Neural cell (in vitro differentiated cells): ENCODE measurements at regions not wholly inside any gene's neighbourhood (a gene's known extent, or its start where the extent isn't known, plus 50 kb on each side); places are given as distances from the start of the nearest gene placed in this dataset.

Source experiments
- H2AFZ ChIP-seq: fragments of 200-600, 300-800 bp; sonication (generic), shearing (Covaris generic); 2 replicates; pipeline ENCODE4 v1.6.0; 2014; ENCODE audit warnings: low read depth, mild to moderate bottlenecking, antibody characterized with exemption, low read length, moderate library complexity
- H3F3A ChIP-seq: fragments of 200-600 bp; shearing (Covaris generic); 2 replicates; pipeline ENCODE4 v1.6.1; 2016; ENCODE audit warnings: mild to moderate bottlenecking, moderate library complexity, mixed read lengths, antibody characterized with exemption, low read length; ENCODE audit not compliant: insufficient read depth, poor library complexity, severe bottlenecking
- H3K27ac ChIP-seq: fragments of 200-600, 300-800 bp; sonication (generic), shearing (Covaris generic); 2 replicates; pipeline ENCODE4 v1.5.1; 2014; ENCODE audit warnings: mild to moderate bottlenecking, low read length, moderate library complexity
- H3K27me3 ChIP-seq: fragments of 300-800, 200-600 bp; sonication (generic), shearing (Covaris generic); 2 replicates; pipeline ENCODE4 v1.6.0; 2014; ENCODE audit warnings: mild to moderate bottlenecking, low read depth, low read length, moderate library complexity; ENCODE audit not compliant: insufficient read depth
- H3K36me3 ChIP-seq: fragments of 300-800, 200-600 bp; sonication (generic), shearing (Covaris generic); 2 replicates; pipeline ENCODE4 v1.5.1; 2014; ENCODE audit warnings: mild to moderate bottlenecking, antibody characterized with exemption, low read length, moderate library complexity; ENCODE audit not compliant: insufficient read depth
- H3K4me2 ChIP-seq: fragments of 300-800, 200-600 bp; sonication (generic), shearing (Covaris generic); 2 replicates; pipeline ENCODE4 v1.6.0; 2014; ENCODE audit warnings: mild to moderate bottlenecking, low read length
- H3K4me3 ChIP-seq: fragments of 300-800, 200-600 bp; sonication (generic), shearing (Covaris generic); 2 replicates; pipeline ENCODE4 v1.5.1; 2014; ENCODE audit warnings: mild to moderate bottlenecking, low read length, moderate library complexity
- H3K79me2 ChIP-seq: fragments of 200-600 bp; shearing (Covaris generic); replicated peaks from 2 replicates; pipeline ENCODE4 v1.6.0; 2014; ENCODE audit warnings: mild to moderate bottlenecking, low read length, moderate library complexity; ENCODE audit not compliant: insufficient read depth
- H3K9ac ChIP-seq: fragments of 300-800, 200-600 bp; sonication (generic), shearing (Covaris generic); 2 replicates; pipeline ENCODE4 v1.6.1; 2016; ENCODE audit warnings: mild to moderate bottlenecking, low read length, mixed read lengths
- H3K9me2 ChIP-seq: fragments of 200-600 bp; shearing (Covaris generic); 2 replicates; pipeline ENCODE4 v1.6.1; 2016; ENCODE audit warnings: mild to moderate bottlenecking, low read length, mixed read lengths; ENCODE audit not compliant: insufficient read depth
- H3K9me3 ChIP-seq: fragments of 200-600, 300-800 bp; sonication (generic), shearing (Covaris generic); 2 replicates; pipeline ENCODE4 v1.6.1; 2016; ENCODE audit warnings: mild to moderate bottlenecking, mixed run types, low read length, moderate library complexity, mixed read lengths
- H4K20me1 ChIP-seq: fragments of 200-600 bp; shearing (Covaris generic); 2 replicates; pipeline ENCODE4 v1.6.1; 2016; ENCODE audit warnings: mild to moderate bottlenecking, mixed run types; ENCODE audit not compliant: insufficient read depth
- CTCF ChIP-seq: fragments of 450-650 bp; IDR thresholded peaks from 2 replicates; pipeline ENCODE4 v1.5.1; 2014; ENCODE audit warnings: antibody characterized with exemption, mild to moderate bottlenecking, moderate library complexity; ENCODE audit not compliant: poor library complexity, severe bottlenecking
- EP300 ChIP-seq: fragments of 450-650 bp; conservative IDR thresholded peaks from 2 replicates; pipeline ENCODE4 v1.6.1; 2014; ENCODE audit warnings: antibody characterized with exemption, mild to moderate bottlenecking, moderate library complexity; ENCODE audit not compliant: poor library complexity, severe bottlenecking
- EZH2 ChIP-seq: fragments of 200-600, 300-800 bp; shearing (Covaris generic), sonication (generic); IDR thresholded peaks from 2 replicates; pipeline ENCODE4 v1.6.1; 2014; ENCODE audit warnings: antibody characterized with exemption, low read length, borderline replicate concordance, mild to moderate bottlenecking; ENCODE audit not compliant: insufficient read depth, poor library complexity, severe bottlenecking
- MXI1 ChIP-seq: fragments of 450-650 bp; conservative IDR thresholded peaks from 2 replicates; pipeline ENCODE4 v1.6.1; 2014; ENCODE audit warnings: antibody characterized with exemption, mild to moderate bottlenecking; ENCODE audit not compliant: poor library complexity, severe bottlenecking
- SMC3 ChIP-seq: fragments of 450-650 bp; conservative IDR thresholded peaks from 2 replicates; pipeline ENCODE4 v1.6.1; 2014; ENCODE audit warnings: antibody characterized with exemption, mild to moderate bottlenecking, moderate library complexity; ENCODE audit not compliant: poor library complexity
- TF ChIP-seq, protein P1 (sequence below): IDR thresholded peaks from 2 replicates; pipeline ENCODE4 v1.6.1; 2012; ENCODE audit warnings: borderline replicate concordance

DNA sequence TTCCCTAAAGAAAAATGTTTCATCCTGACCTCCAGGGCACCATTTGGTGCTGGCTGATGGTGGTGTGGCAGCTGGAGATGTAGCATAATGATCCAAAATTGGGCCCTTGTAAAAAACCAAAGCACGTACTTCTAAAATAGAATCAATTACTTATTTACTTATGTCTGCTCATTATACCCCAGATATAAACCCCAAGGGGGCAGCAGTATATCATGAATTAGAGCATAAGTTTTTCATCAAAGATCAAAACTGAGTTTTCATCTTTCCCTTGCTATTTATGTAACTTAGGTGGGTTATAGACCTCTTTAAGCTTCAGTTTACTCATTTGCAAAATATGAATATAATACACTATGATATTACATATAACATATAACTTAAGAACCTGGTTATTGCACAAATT lies 241.1 kb downstream of the TACR3 start:
- Histone ChIP-seq H3K4me2 (no peak overlapping the region), H2AFZ (no peak overlapping the region), H3K9ac (no peak overlapping the region), H3K36me3 (no peaks in the 10 kb centered on the region), H3K9me2 (no peaks in the 10 kb centered on the region), H3K9me3 (no peaks in the 10 kb centered on the region), H3K27ac (no peak overlapping the region), H3K79me2 (no peaks in the 10 kb centered on the region), H3F3A (no peaks in the 10 kb centered on the region), H3K4me3 (no peak overlapping the region), H3K27me3 (no peaks in the 10 kb centered on the region), H4K20me1 (no peaks in the 10 kb centered on the region)
- TF ChIP-seq SMC3 (no peak), CTCF (no peak)

GRCh38 chr4:103478210-103478609 lies 241.6 kb downstream of the TACR3 start:
- Histone ChIP-seq H3K27ac (no peak overlapping the region), H2AFZ (no peak overlapping the region), H3K4me3 (no peak overlapping the region)

More at GRCh38 chr4:103478210-103478609, 241.6 kb downstream of the TACR3 start:
- H3F3A ChIP-seq, result no peaks in the 10 kb centered on the region
- H3K27me3 ChIP-seq, result no peaks in the 10 kb centered on the region
- no peaks in the 10 kb centered on the region for H3K79me2 ChIP-seq
- no peaks in the 10 kb centered on the region for H4K20me1 ChIP-seq
- H3K36me3 ChIP-seq, result no peaks in the 10 kb centered on the region
- H3K9me3 ChIP-seq, result no peaks in the 10 kb centered on the region
- no peak for TF ChIP-seq EZH2
- no peak for TF ChIP-seq CTCF
- TF ChIP-seq, protein P1, sequence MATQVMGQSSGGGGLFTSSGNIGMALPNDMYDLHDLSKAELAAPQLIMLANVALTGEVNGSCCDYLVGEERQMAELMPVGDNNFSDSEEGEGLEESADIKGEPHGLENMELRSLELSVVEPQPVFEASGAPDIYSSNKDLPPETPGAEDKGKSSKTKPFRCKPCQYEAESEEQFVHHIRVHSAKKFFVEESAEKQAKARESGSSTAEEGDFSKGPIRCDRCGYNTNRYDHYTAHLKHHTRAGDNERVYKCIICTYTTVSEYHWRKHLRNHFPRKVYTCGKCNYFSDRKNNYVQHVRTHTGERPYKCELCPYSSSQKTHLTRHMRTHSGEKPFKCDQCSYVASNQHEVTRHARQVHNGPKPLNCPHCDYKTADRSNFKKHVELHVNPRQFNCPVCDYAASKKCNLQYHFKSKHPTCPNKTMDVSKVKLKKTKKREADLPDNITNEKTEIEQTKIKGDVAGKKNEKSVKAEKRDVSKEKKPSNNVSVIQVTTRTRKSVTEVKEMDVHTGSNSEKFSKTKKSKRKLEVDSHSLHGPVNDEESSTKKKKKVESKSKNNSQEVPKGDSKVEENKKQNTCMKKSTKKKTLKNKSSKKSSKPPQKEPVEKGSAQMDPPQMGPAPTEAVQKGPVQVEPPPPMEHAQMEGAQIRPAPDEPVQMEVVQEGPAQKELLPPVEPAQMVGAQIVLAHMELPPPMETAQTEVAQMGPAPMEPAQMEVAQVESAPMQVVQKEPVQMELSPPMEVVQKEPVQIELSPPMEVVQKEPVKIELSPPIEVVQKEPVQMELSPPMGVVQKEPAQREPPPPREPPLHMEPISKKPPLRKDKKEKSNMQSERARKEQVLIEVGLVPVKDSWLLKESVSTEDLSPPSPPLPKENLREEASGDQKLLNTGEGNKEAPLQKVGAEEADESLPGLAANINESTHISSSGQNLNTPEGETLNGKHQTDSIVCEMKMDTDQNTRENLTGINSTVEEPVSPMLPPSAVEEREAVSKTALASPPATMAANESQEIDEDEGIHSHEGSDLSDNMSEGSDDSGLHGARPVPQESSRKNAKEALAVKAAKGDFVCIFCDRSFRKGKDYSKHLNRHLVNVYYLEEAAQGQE, result no peak
- no peak for TF ChIP-seq EP300
- TF ChIP-seq MXI1, result no peak
- H3K9ac ChIP-seq, result no peak overlapping the region
- H3K9me2 ChIP-seq, result no peaks in the 10 kb centered on the region
- H3K4me2 ChIP-seq, result no peak overlapping the region
